ENCODE measurements at regions not wholly inside any gene's neighbourhood (a gene's known extent, or its start where the extent isn't known, plus 50 kb on each side); places are given as distances from the start of the nearest gene placed in this dataset.

DNA sequence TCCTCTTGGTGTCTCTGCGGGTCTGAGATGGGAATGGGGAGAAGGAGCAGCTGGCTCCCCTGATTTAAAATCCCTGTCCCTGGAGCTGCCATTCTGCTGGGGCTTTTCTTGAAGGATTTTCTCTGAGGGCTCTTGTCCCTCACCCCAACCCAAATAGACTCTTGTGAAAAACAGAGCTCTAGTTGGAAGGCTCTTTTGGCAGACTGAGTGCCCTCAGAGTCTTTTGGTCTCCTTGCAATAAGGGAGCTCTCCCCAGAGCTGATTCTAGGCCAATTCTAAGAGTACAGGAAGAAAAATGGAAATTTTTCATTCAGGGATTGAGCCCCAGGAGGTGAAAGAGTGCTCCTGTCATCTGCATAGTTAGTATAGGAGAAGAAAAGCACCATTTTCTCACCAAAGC is 238.3 kb downstream of the COG6 start:
- TF ChIP-seq POLR2A (IDR thresholded peaks at IDR 0.05) (no peak), POLR2AphosphoS5 (IDR thresholded peaks at IDR 0.05) (no peak)
- TF ChIP-seq, protein P1, sequence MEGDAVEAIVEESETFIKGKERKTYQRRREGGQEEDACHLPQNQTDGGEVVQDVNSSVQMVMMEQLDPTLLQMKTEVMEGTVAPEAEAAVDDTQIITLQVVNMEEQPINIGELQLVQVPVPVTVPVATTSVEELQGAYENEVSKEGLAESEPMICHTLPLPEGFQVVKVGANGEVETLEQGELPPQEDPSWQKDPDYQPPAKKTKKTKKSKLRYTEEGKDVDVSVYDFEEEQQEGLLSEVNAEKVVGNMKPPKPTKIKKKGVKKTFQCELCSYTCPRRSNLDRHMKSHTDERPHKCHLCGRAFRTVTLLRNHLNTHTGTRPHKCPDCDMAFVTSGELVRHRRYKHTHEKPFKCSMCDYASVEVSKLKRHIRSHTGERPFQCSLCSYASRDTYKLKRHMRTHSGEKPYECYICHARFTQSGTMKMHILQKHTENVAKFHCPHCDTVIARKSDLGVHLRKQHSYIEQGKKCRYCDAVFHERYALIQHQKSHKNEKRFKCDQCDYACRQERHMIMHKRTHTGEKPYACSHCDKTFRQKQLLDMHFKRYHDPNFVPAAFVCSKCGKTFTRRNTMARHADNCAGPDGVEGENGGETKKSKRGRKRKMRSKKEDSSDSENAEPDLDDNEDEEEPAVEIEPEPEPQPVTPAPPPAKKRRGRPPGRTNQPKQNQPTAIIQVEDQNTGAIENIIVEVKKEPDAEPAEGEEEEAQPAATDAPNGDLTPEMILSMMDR (IDR thresholded peaks at IDR 0.05) = no peak
